WI38 (cell line): ENCODE measurements at regions not wholly inside any gene's neighbourhood (a gene's known extent, or its start where the extent isn't known, plus 50 kb on each side); places are given as distances from the start of the nearest gene placed in this dataset.

Experiments used
- H3K4me3 ChIP-seq: 2 replicates; pipeline ENCODE4 v1.5.1; 2011; ENCODE audit warnings: low read depth, mild to moderate bottlenecking, control low read depth, low read length
- TF ChIP-seq, protein P1 (sequence below): IDR thresholded peaks from 2 replicates; pipeline ENCODE4 v1.5.1; 2012; ENCODE audit warnings: low read depth, mild to moderate bottlenecking, control low read depth, low read length

GRCh38 chr2:176470713-176471112 lies 201.5 kb downstream of the MTX2 start:
- no peak overlapping the region for H3K4me3 ChIP-seq
- TF ChIP-seq, protein P1, sequence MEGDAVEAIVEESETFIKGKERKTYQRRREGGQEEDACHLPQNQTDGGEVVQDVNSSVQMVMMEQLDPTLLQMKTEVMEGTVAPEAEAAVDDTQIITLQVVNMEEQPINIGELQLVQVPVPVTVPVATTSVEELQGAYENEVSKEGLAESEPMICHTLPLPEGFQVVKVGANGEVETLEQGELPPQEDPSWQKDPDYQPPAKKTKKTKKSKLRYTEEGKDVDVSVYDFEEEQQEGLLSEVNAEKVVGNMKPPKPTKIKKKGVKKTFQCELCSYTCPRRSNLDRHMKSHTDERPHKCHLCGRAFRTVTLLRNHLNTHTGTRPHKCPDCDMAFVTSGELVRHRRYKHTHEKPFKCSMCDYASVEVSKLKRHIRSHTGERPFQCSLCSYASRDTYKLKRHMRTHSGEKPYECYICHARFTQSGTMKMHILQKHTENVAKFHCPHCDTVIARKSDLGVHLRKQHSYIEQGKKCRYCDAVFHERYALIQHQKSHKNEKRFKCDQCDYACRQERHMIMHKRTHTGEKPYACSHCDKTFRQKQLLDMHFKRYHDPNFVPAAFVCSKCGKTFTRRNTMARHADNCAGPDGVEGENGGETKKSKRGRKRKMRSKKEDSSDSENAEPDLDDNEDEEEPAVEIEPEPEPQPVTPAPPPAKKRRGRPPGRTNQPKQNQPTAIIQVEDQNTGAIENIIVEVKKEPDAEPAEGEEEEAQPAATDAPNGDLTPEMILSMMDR, result no peak

DNA sequence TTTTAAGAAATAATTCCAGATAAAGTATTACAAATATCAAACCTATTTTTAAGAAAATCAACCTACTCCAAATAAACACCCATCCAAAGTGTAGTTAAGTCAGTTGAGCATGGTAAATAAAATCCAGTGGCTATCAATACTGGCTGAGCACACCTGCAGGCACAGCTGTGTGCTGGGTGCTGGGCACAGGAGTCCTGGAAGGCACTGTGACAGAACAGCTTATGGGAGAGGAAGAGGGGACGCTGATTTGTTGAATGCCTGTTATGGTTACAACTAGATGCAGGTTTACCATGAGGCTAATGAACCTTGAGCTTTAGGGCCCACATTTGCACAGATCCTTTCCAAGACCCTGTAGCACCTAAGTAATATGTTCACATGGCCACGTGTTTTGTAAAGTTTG lies 202.7 kb downstream of the MTX2 start:
- TF ChIP-seq, protein P1, result no peak
- H3K4me3 ChIP-seq, result no peak overlapping the region

DNA sequence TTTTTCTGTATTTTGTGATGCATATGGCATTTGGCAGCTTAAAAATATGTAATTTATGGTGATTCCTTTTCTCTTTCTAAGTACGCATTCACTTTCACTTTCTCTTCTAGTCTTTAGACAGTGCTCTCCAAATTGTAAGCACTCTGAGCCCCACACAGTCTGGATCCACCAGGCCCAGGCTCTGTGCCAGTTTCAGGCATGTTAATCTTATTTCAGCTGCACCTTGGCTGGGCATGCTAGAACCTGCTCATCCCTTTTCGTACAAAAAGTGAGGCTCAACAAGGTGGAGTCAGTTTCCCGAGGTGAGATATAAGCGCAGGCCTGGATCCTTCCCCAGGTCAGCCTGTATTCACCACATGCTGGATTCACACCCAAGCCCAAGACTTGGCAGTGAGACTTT lies 203.9 kb downstream of the MTX2 start:
- peak overlapping the region; percentile 8 for H3K4me3 ChIP-seq
- TF ChIP-seq, protein P1, result no peak

- TF ChIP-seq, protein P1, result no peak
Measured at GRCh38 chr2:176473851-176474250, 204.6 kb downstream of the MTX2 start.

DNA sequence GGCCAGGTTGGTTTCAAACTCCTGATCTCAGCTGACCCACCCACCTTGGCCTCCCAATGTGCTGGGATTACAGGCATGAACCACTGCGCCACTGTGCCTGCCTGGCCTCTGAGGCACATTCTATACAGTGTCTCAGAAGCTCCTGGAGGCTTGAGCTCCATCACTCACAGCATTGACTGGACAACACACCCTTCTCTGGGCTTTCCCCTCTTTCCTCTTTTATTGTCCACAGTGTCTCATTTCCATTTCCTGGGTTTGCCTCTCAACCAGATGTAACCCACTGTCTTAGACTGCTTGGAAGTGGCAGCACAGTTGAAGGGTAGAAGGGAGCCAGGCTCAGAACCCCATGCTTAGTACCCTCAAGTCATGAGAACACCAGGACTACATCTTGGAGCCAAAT lies 208.1 kb downstream of the MTX2 start:
- TF ChIP-seq, protein P1, result no peak
- H3K4me3 ChIP-seq, result no peak overlapping the region

More at GRCh38 chr2:176473851-176474250, 204.6 kb downstream of the MTX2 start:
- H3K4me3 ChIP-seq, result no peak overlapping the region

DNA sequence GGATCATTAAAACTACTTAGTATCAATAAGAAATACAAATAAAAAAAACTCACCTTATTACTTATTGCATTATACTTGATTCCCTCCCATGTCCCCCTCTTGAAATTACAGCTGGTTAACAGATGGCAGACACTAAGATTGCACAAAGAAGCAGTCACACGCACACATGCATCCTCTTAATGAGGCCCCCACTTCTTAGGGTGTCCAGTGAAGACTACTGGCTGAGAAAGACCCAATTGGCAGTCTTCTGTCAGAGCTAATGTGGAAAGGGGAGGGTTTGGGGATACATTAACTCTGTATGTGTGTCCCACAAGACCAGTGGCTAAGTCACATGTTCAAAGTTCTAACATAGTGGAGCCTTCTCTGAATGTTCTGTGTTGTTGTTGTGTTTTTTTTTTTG lies 210.7 kb downstream of the MTX2 start:
- H3K4me3 ChIP-seq, result no peak overlapping the region
- TF ChIP-seq, protein P1, result no peak

DNA sequence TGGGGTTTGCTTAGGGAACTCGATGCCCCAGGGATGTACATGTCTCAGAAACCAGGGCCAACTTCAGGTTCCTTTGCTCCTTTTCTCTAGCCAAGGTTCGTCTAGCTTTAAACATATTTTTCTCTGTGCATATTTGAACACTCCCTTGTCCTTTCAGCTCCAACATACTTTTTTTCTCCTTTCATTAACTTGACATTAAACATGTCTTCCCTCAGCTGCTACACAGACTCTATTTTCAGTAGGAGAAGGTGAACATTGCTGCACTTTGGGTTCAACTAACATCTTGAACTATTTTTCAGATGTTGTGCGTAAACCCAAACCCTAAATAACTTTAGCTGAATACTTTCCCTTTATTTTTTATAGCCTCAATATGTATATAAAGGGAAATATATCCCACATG lies 212.9 kb downstream of the MTX2 start:
- no peak overlapping the region for H3K4me3 ChIP-seq
- TF ChIP-seq, protein P1, result no peak
